ENCODE measurements at regions not wholly inside any gene's neighbourhood (a gene's known extent, or its start where the extent isn't known, plus 50 kb on each side); places are given as distances from the start of the nearest gene placed in this dataset.

DNA sequence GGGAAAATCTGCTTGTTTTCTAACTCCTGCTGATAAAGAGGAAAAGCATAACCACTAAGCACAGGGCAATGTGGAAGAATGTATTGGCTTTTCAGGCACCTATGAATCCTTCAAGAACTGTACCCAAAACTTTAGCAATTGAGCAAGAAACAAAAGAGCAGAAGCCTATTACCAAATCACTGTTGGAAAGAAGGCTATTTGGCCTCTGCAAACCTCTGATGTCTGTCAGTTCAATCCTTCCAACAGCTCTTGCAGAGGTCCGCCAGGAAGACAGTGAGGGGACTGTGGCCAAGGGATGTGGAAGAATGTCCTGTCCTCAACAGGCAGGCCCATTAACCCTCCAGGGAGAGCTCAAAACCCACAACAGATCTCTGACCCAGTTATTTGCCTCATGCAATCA, 328.6 kb downstream of the ENC1 start:
- ChIA-PET POLR2A (no interaction called here), CTCF (no interaction called here)
- Histone ChIP-seq H3K27me3 (ENCODE audit: control insufficient read depth in 2 of 2, insufficient read depth in 2 of 2, low read length in 2 of 2) (peaks cover 0 to 3% of the 10 kb centered on the region in 2 experiments), H3K4me3 (replicated peaks in 1 of 3; ENCODE audit: insufficient read depth in 1 of 3, low read depth in 1 of 3, low read length in 3 of 3) (no peak overlapping the region), H2AFZ (ENCODE audit: low read depth, low read length) (no peak overlapping the region), H3K79me2 (ENCODE audit: control insufficient read depth, insufficient read depth, low read length) (no peaks in the 10 kb centered on the region), H3K9me1 (replicated peaks; ENCODE audit: control insufficient read depth, extremely low read depth, insufficient read depth, low read length) (no peaks in the 10 kb centered on the region), H3K4me2 (ENCODE audit: insufficient read depth, low read length) (no peak overlapping the region), H3K9ac (replicated peaks; ENCODE audit: extremely low read depth, insufficient read depth, low read length) (no peak overlapping the region), H4K20me1 (replicated peaks; ENCODE audit: control insufficient read depth, extremely low read depth, insufficient read depth, low read length) (no peaks in the 10 kb centered on the region), H3K36me3 (ENCODE audit: control insufficient read depth in 2 of 2, extremely low read depth in 1 of 2, insufficient read depth in 2 of 2, low read length in 2 of 2) (no peaks in the 10 kb centered on the region), H3K4me1 (ENCODE audit: control insufficient read depth, extremely low read depth, insufficient read depth, low read length) (peaks cover 12% of the 10 kb centered on the region), H3K9me3 (replicated peaks; ENCODE audit: control insufficient read depth, insufficient read depth, low read length) (no peaks in the 10 kb centered on the region), H3K27ac (ENCODE audit: insufficient read depth, low read depth, low read length) (no peak overlapping the region)
- TF ChIP-seq POLR2AphosphoS5 (IDR thresholded peaks at IDR 0.05; ENCODE audit: insufficient read depth, low read depth, low read length), result no peak
- TF ChIP-seq GATA2 (IDR thresholded peaks at IDR 0.05; ENCODE audit: insufficient read depth, insufficient read length, low read depth, low read length), result no peak
- TF ChIP-seq FOS (IDR thresholded peaks at IDR 0.05; ENCODE audit: borderline replicate concordance, insufficient read depth, low read length), result no peak
- TF ChIP-seq EZH2 (IDR thresholded peaks at IDR 0.05; ENCODE audit: borderline replicate concordance, low read depth, low read length, severe bottlenecking), result no peak
- TF ChIP-seq MYC (IDR thresholded peaks at IDR 0.05; ENCODE audit: low read depth, low read length), result no peak
- TF ChIP-seq, protein P1, sequence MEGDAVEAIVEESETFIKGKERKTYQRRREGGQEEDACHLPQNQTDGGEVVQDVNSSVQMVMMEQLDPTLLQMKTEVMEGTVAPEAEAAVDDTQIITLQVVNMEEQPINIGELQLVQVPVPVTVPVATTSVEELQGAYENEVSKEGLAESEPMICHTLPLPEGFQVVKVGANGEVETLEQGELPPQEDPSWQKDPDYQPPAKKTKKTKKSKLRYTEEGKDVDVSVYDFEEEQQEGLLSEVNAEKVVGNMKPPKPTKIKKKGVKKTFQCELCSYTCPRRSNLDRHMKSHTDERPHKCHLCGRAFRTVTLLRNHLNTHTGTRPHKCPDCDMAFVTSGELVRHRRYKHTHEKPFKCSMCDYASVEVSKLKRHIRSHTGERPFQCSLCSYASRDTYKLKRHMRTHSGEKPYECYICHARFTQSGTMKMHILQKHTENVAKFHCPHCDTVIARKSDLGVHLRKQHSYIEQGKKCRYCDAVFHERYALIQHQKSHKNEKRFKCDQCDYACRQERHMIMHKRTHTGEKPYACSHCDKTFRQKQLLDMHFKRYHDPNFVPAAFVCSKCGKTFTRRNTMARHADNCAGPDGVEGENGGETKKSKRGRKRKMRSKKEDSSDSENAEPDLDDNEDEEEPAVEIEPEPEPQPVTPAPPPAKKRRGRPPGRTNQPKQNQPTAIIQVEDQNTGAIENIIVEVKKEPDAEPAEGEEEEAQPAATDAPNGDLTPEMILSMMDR (IDR thresholded peaks at IDR 0.05; ENCODE audit: extremely low read depth in 1 of 2, insufficient read depth in 1 of 2, low read depth in 1 of 2, low read length in 2 of 2), result no peak
- no peak for TF ChIP-seq POLR2A (IDR thresholded peaks at IDR 0.05; ENCODE audit: low read depth, low read length)
- no peak for TF ChIP-seq JUN (IDR thresholded peaks at IDR 0.05; ENCODE audit: borderline replicate concordance, insufficient read depth, insufficient read length, low read depth)
- no peak for TF ChIP-seq MAX (IDR thresholded peaks at IDR 0.05; ENCODE audit: insufficient read depth, insufficient read length)
- dilution Hi-C loops (cut with MboI; ENCODE audit: extremely low pct_ligation_motif_present, low sequenced_read_pairs) (no loop called here), intact Hi-C loops (cut with micrococcal nuclease) (no loop called here)
- no peak for FAIRE-seq
- BruUV-seq (replicated peaks), result no TSS peak
- DNase-seq (ENCODE audit: low read depth, low spot score), result no peak

All from endothelial cell of umbilical vein (primary cell).